Bronchial epithelial cell (primary cell): ENCODE measurements at regions not wholly inside any gene's neighbourhood (a gene's known extent, or its start where the extent isn't known, plus 50 kb on each side); places are given as distances from the start of the nearest gene placed in this dataset.

ENCODE experiments used
- DNase-seq: peaks from one replicate; pipeline ENCODE4 v3.0.0-alpha.2; 2010; ENCODE audit warnings: low read depth
- FAIRE-seq: peaks from 2 replicates; lab custom pipeline; 2011; peaks lifted over from hg19 to GRCh38; lab: Jason Lieb, UNC
- H3K27me3 ChIP-seq: 2 replicates; pipeline ENCODE4 v1.5.1; 2011; ENCODE audit warnings: low read length; ENCODE audit not compliant: control insufficient read depth, insufficient read depth
- H3K36me3 ChIP-seq: 2 replicates; pipeline ENCODE4 v1.5.1; 2011; ENCODE audit warnings: low read length; ENCODE audit not compliant: control insufficient read depth, insufficient read depth
- H3K4me3 ChIP-seq: 2 replicates; pipeline ENCODE4 v1.5.1; 2011; ENCODE audit warnings: mild to moderate bottlenecking, low read depth, low read length, control low read depth
- TF ChIP-seq, protein P1 (sequence below): IDR thresholded peaks from 2 replicates; pipeline ENCODE4 v1.5.1; 2011; ENCODE audit warnings: mild to moderate bottlenecking, moderate library complexity, low read length, control low read depth, inconsistent platforms; ENCODE audit not compliant: insufficient read depth, severe bottlenecking

DNA sequence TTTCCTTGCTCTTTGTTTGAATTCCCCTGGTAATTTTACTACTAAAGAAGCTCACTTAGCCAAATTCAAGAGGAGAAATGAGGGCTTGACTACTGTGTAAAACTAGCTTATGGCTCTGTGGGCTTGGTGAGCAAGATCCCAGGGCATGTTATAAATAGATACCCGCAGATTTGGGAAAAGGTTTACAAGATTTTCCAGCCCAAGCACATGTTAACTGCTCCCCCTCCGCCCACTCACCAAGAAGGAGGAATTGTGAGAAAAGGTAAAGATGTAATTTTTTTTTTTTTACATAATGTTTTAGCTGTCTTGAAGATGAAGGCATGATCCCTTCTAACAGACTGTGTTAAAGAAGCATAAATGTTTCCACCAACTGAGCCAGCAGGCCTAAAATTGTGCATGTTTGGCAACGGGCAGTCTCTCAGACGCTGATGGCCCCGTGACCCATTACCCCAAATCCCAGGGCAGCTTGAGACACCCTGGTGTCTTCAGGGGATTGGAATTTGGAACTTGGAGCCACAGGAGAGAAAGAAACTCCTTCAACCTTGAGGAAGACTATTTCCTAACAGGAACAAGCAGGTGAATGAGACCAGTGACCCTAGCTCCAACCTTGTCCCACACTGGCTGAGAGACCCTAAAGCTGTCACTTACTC is 429.8 kb upstream of the CELF2 start:
- FAIRE-seq (no peak), DNase-seq (no peak)
- Histone ChIP-seq H3K4me3 (no peak overlapping the region), H3K36me3 (no peaks in the 10 kb centered on the region), H3K27me3 (no peaks in the 10 kb centered on the region)
- TF ChIP-seq, protein P1, sequence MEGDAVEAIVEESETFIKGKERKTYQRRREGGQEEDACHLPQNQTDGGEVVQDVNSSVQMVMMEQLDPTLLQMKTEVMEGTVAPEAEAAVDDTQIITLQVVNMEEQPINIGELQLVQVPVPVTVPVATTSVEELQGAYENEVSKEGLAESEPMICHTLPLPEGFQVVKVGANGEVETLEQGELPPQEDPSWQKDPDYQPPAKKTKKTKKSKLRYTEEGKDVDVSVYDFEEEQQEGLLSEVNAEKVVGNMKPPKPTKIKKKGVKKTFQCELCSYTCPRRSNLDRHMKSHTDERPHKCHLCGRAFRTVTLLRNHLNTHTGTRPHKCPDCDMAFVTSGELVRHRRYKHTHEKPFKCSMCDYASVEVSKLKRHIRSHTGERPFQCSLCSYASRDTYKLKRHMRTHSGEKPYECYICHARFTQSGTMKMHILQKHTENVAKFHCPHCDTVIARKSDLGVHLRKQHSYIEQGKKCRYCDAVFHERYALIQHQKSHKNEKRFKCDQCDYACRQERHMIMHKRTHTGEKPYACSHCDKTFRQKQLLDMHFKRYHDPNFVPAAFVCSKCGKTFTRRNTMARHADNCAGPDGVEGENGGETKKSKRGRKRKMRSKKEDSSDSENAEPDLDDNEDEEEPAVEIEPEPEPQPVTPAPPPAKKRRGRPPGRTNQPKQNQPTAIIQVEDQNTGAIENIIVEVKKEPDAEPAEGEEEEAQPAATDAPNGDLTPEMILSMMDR, result no peak

DNA sequence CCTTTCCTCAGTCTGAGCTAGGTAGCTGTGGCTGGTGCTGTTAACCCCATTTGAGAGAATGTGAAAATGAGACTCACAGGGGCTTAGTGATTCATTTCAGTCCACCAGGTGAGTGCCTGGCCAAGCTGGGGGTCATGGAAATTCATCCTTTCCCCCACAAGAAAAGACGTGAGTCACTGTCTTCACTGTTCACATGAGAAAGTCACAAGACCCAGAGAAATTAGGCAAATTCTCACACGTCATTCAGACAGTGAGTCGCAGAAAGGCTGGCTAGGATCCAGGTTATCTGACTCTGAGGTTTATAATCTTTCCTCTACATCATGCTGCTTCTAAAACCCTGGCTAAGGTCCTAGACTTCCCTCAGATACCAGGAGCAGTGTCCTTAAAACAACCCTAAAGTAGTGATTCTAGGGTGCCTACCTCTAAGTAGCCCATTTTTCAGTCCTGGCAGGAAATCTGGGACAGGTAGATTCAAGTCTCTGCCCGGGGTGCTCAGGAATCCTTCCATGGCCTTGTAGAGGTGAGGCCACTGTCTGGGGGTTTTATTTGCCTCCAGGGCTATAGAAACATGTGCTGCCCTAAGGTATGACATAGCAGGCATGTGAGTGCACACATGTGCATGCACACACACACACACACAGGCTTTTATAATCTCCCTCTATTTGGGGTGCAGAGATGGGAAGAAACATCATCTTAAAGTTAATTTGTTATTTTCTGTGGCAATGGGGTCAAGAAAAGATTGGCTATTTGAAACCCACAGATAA is 427.9 kb upstream of the CELF2 start:
- no peaks in the 10 kb centered on the region for H3K27me3 ChIP-seq
- H3K4me3 ChIP-seq, result no peak overlapping the region
- FAIRE-seq (no peak), DNase-seq (peak; percentile 66)
- H3K36me3 ChIP-seq, result no peaks in the 10 kb centered on the region
- TF ChIP-seq, protein P1, result no peak

DNA sequence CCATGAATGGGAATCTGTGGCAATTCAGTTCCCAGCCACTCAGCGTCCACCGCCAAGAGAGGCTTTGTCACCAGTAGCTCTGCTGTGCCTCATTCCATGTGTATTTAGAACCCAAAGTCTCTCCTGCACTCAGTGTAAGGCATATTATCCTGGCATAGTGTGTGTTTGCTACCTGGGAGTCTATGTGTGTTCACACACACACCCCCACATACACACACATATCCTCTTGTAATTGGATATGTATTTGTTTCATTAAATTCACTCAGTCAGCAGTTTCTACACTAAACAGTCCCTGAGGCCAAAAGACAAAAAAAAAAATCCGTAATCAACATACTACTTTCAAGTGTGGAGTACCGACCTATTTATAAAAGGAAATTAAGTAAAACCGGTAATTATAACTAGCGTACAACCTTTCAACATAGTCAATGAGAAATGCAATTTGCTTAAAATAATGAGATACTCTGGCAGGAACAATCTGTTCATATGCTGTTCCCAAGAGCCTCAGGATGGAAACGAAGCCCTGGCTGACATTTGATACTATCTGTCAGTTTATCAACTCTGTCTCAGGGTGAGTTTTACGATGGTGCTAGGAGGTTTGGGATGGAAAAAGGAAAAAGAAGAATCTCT is 425.8 kb upstream of the CELF2 start:
- Histone ChIP-seq H3K36me3 (no peaks in the 10 kb centered on the region), H3K27me3 (no peaks in the 10 kb centered on the region), H3K4me3 (no peak overlapping the region)
- no peak for FAIRE-seq
- peak; percentile 18 for DNase-seq
- TF ChIP-seq, protein P1, result no peak

DNA sequence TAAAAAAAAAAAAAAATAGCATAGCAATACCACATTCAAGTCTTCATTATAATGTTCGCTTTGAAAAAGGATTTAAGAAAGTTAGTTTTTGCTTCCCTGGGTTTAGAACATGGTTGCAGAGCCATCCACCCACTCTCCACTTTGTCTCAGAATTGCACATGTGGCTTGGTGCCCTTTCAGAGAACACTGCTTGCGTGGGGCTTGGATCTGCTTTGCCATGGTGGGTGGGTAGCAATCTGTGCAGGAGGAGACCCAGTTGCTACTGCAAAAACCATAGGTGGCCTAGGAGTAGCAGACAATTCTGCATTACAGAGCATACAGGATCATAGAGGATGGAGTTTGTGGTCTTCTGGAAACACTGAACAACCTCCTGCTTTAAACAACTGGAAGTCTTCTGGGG is 421.4 kb upstream of the CELF2 start:
- TF ChIP-seq, protein P1, result no peak
- no peaks in the 10 kb centered on the region for H3K27me3 ChIP-seq
- DNase-seq (no peak), FAIRE-seq (no peak)
- H3K4me3 ChIP-seq, result no peak overlapping the region
- H3K36me3 ChIP-seq, result no peaks in the 10 kb centered on the region

DNA sequence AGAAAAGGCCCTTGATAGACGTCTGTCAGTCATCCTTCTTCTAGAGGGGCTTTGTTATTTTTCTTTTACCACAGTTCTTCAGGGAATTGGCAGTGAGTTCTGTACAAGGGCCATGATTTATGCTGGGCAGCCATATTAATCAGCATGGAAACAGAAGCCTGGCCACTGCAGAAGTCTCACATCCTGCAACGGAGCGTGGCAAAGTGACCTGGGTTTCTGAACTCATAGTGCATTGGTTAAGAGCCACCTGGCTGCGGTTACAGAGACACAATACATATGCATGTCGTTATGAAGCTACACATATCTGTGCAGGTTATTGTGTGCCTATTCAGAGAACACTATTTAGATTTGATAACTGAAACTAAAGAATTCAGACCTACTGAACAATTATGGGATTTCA is 419.4 kb upstream of the CELF2 start:
- no peak for FAIRE-seq
- Histone ChIP-seq H3K4me3 (no peak overlapping the region), H3K36me3 (no peaks in the 10 kb centered on the region), H3K27me3 (no peaks in the 10 kb centered on the region)
- DNase-seq, result no peak
- TF ChIP-seq, protein P1, result no peak
